ENCODE measurements at regions not wholly inside any gene's neighbourhood (a gene's known extent, or its start where the extent isn't known, plus 50 kb on each side); places are given as distances from the start of the nearest gene placed in this dataset.

DNA sequence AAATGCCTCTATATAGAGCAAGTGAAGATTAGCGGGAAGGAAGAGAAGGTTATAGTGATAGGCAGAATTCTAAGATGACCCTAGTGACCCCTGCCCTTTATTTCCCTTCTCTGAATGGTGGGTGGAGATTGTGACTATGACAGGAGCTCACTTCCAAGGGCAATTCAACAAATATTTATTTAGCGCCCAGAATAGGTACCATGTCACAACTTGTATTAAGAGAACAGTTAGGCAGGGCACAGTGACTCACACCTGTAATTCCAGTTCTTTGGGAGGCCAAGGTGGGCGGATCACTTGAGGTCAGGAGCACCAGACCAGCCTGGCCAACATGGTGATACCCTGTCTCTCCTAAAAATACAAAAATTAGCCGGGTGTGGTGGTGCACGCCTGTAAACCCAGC is 236.0 kb upstream of the POGK start:
- TF ChIP-seq, protein P1, sequence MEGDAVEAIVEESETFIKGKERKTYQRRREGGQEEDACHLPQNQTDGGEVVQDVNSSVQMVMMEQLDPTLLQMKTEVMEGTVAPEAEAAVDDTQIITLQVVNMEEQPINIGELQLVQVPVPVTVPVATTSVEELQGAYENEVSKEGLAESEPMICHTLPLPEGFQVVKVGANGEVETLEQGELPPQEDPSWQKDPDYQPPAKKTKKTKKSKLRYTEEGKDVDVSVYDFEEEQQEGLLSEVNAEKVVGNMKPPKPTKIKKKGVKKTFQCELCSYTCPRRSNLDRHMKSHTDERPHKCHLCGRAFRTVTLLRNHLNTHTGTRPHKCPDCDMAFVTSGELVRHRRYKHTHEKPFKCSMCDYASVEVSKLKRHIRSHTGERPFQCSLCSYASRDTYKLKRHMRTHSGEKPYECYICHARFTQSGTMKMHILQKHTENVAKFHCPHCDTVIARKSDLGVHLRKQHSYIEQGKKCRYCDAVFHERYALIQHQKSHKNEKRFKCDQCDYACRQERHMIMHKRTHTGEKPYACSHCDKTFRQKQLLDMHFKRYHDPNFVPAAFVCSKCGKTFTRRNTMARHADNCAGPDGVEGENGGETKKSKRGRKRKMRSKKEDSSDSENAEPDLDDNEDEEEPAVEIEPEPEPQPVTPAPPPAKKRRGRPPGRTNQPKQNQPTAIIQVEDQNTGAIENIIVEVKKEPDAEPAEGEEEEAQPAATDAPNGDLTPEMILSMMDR (IDR thresholded peaks at IDR 0.05; ENCODE audit: low read length): no peak
- TF ChIP-seq EZH2phosphoT487 (IDR thresholded peaks at IDR 0.05; ENCODE audit: low read length): no peak

Data from MM.1S (cell line).